OCI-LY1 (cell line): ENCODE measurements at regions not wholly inside any gene's neighbourhood (a gene's known extent, or its start where the extent isn't known, plus 50 kb on each side); places are given as distances from the start of the nearest gene placed in this dataset.

Source experiments
- H2AFZ ChIP-seq: fragments of 200-600 bp; sonication (generic), shearing (Covaris generic); 2 replicates; pipeline ENCODE4 v1.6.0; 2014; ENCODE audit warnings: antibody characterized with exemption, mild to moderate bottlenecking, low read length
- H3F3A ChIP-seq: fragments of 200-600 bp; sonication (generic), shearing (Covaris generic); 2 replicates; pipeline ENCODE4 v1.6.0; 2014; ENCODE audit warnings: mild to moderate bottlenecking, antibody characterized with exemption, low read length, moderate library complexity; ENCODE audit not compliant: insufficient read depth
- H3K27ac ChIP-seq: fragments of 200-600 bp; sonication (generic); 2 replicates; pipeline ENCODE4 v1.5.1; 2014; ENCODE audit warnings: low read length, mixed run types, mild to moderate bottlenecking, low read depth; ENCODE audit not compliant: poor library complexity, severe bottlenecking
- H3K27me3 ChIP-seq: fragments of 200-600 bp; sonication (generic); 2 replicates; pipeline ENCODE4 v1.6.0; 2014; ENCODE audit warnings: antibody characterized with exemption, mild to moderate bottlenecking, low read length, moderate library complexity; ENCODE audit not compliant: insufficient read depth
- H3K36me3 ChIP-seq: fragments of 200-600 bp; sonication (generic); 2 replicates; pipeline ENCODE4 v1.6.1; 2014; ENCODE audit warnings: mild to moderate bottlenecking, antibody characterized with exemption, low read length, moderate library complexity, mixed read lengths; ENCODE audit not compliant: insufficient read depth
- H3K4me1 ChIP-seq: fragments of 200-600 bp; sonication (generic); 2 replicates; pipeline ENCODE4 v1.5.1; 2014; ENCODE audit warnings: mild to moderate bottlenecking, low read length, moderate library complexity; ENCODE audit not compliant: insufficient read depth, severe bottlenecking
- H3K4me2 ChIP-seq: fragments of 200-600 bp; sonication (generic), shearing (Covaris generic); 2 replicates; pipeline ENCODE4 v1.6.1; 2014; ENCODE audit warnings: low read length
- H3K4me3 ChIP-seq: fragments of 200-600 bp; sonication (generic); 2 replicates; pipeline ENCODE4 v1.5.1; 2014; ENCODE audit warnings: low read length, low read depth, mild to moderate bottlenecking, mixed read lengths; ENCODE audit not compliant: poor library complexity, severe bottlenecking
- H3K79me2 ChIP-seq: fragments of 200-600 bp; shearing (Covaris generic); 2 replicates; pipeline ENCODE4 v1.6.1; 2016; ENCODE audit warnings: mixed run types, low read length, mixed read lengths; ENCODE audit not compliant: insufficient read depth
- H3K9ac ChIP-seq: fragments of 200-600 bp; sonication (generic), shearing (Covaris generic); 2 replicates; pipeline ENCODE4 v1.6.1; 2014; ENCODE audit warnings: mild to moderate bottlenecking, low read length, mixed read lengths
- H3K9me2 ChIP-seq: fragments of 200-600 bp; sonication (generic), shearing (Covaris generic); 2 replicates; pipeline ENCODE4 v1.6.1; 2014; ENCODE audit warnings: low read depth, mild to moderate bottlenecking, low read length, mixed read lengths
- H3K9me3 ChIP-seq: fragments of 200-600 bp; shearing (Covaris generic); 2 replicates; pipeline ENCODE4 v1.6.1; 2014; ENCODE audit warnings: low read length, mixed read lengths
- H4K20me1 ChIP-seq: fragments of 200-600 bp; sonication (generic), shearing (Covaris generic); 2 replicates; pipeline ENCODE4 v1.6.0; 2016; ENCODE audit warnings: mild to moderate bottlenecking, low read length; ENCODE audit not compliant: insufficient read depth
- CTCF ChIP-seq: fragments of 200-600 bp; sonication (generic), shearing (Covaris generic); IDR thresholded peaks from 2 replicates; pipeline ENCODE4 v1.5.1; 2017; ENCODE audit warnings: mild to moderate bottlenecking, antibody characterized with exemption, low read length, moderate library complexity, mixed read lengths
- EZH2 ChIP-seq: fragments of 200-600 bp; sonication (generic), shearing (Covaris generic); IDR thresholded peaks from 2 replicates; pipeline ENCODE4 v1.8.0; 2017; ENCODE audit warnings: borderline replicate concordance, mixed run types, mild to moderate bottlenecking, antibody characterized with exemption, low read length, moderate library complexity, mixed read lengths

GRCh38 chr18:54100920-54101470, 123.5 kb downstream of the MBD2 start:
- TF ChIP-seq CTCF (no peak), EZH2 (no peak)
- no peaks in the 10 kb centered on the region for H3K79me2 ChIP-seq

GRCh38 chr18:54100466-54100865, 124.0 kb downstream of the MBD2 start:
- H3F3A ChIP-seq, result no peaks in the 10 kb centered on the region
- no peak overlapping the region for H2AFZ ChIP-seq
- no peak overlapping the region for H3K4me3 ChIP-seq
- no peaks in the 10 kb centered on the region for H3K36me3 ChIP-seq
- H3K9me3 ChIP-seq, result no peaks in the 10 kb centered on the region
- H3K9me2 ChIP-seq, result no peaks in the 10 kb centered on the region
- H3K4me2 ChIP-seq, result no peak overlapping the region
- TF ChIP-seq CTCF (no peak), EZH2 (no peak)
- H3K27me3 ChIP-seq, result no peaks in the 10 kb centered on the region
- no peak overlapping the region for H3K27ac ChIP-seq
- no peak overlapping the region for H3K9ac ChIP-seq
- no peaks in the 10 kb centered on the region for H3K79me2 ChIP-seq
- no peaks in the 10 kb centered on the region for H4K20me1 ChIP-seq
- H3K4me1 ChIP-seq, result no peaks in the 10 kb centered on the region

More at GRCh38 chr18:54100920-54101470, 123.5 kb downstream of the MBD2 start:
- H3K9me3 ChIP-seq, result no peaks in the 10 kb centered on the region
- H3K9ac ChIP-seq, result no peak overlapping the region
- no peaks in the 10 kb centered on the region for H4K20me1 ChIP-seq
- no peak overlapping the region for H3K4me3 ChIP-seq
- no peaks in the 10 kb centered on the region for H3K4me1 ChIP-seq
- no peaks in the 10 kb centered on the region for H3K36me3 ChIP-seq
- H3K27me3 ChIP-seq, result no peaks in the 10 kb centered on the region
- no peaks in the 10 kb centered on the region for H3F3A ChIP-seq
- no peaks in the 10 kb centered on the region for H3K9me2 ChIP-seq
- no peak overlapping the region for H2AFZ ChIP-seq
- no peak overlapping the region for H3K27ac ChIP-seq
- H3K4me2 ChIP-seq, result no peak overlapping the region

GRCh38 chr18:54094474-54094873, 130.0 kb downstream of the MBD2 start:
- Histone ChIP-seq H3K4me1 (no peaks in the 10 kb centered on the region), H4K20me1 (no peaks in the 10 kb centered on the region), H3K9me3 (no peaks in the 10 kb centered on the region), H2AFZ (no peak overlapping the region), H3K4me2 (no peak overlapping the region), H3K27ac (no peak overlapping the region), H3K27me3 (no peaks in the 10 kb centered on the region), H3F3A (no peaks in the 10 kb centered on the region), H3K9me2 (no peaks in the 10 kb centered on the region), H3K4me3 (no peak overlapping the region), H3K79me2 (no peaks in the 10 kb centered on the region), H3K36me3 (no peaks in the 10 kb centered on the region), H3K9ac (no peak overlapping the region)
- TF ChIP-seq CTCF (no peak), EZH2 (no peak)
